Mesenchymal stem cell (in vitro differentiated cells and primary cell): ENCODE measurements at regions not wholly inside any gene's neighbourhood (a gene's known extent, or its start where the extent isn't known, plus 50 kb on each side); places are given as distances from the start of the nearest gene placed in this dataset.
"Not testable (repeated sequence)": the region's sequence is repeated elsewhere in the genome, so short reads cannot be mapped to it uniquely, and the experiment has no call there.

Source experiments
- DNase-seq: peaks from one replicate; pipeline ENCODE4 v3.0.0-alpha.2; 2013
- H2AFZ ChIP-seq: one replicate; pipeline ENCODE4 v1.6.1; 2013; ENCODE audit warnings: low read depth, mild to moderate bottlenecking, control low read depth, inconsistent platforms, low read length, moderate library complexity
- H2AK5ac ChIP-seq: 2 replicates; pipeline ENCODE4 v1.6.1; 2013; ENCODE audit warnings: low read length, moderate library complexity, mild to moderate bottlenecking, inconsistent platforms; ENCODE audit not compliant: severe bottlenecking
- H2BK120ac ChIP-seq: one replicate; pipeline ENCODE4 v1.6.1; 2013; ENCODE audit warnings: low read depth, mild to moderate bottlenecking, inconsistent platforms, low read length, moderate library complexity
- H2BK12ac ChIP-seq, 2 experiments: one replicate each; pipeline ENCODE4 v1.6.1; 2013; ENCODE audit warnings: inconsistent platforms in 2 of 2, low read length in 2 of 2, mild to moderate bottlenecking in 2 of 2, moderate library complexity in 2 of 2, control low read depth in 1 of 2
- H2BK15ac ChIP-seq: one replicate; pipeline ENCODE4 v1.6.1; 2013; ENCODE audit warnings: mild to moderate bottlenecking, low read depth, inconsistent platforms; ENCODE audit not compliant: poor library complexity, severe bottlenecking
- H2BK5ac ChIP-seq: 2 replicates; pipeline ENCODE4 v1.6.1; 2013; ENCODE audit warnings: low read depth, mild to moderate bottlenecking, low read length, control low read depth, inconsistent platforms; ENCODE audit not compliant: poor library complexity, severe bottlenecking
- H3K14ac ChIP-seq, 2 experiments: one replicate each; pipeline ENCODE4 v1.6.1; 2013; ENCODE audit warnings: inconsistent platforms in 2 of 2, low read length in 2 of 2, control low read depth in 1 of 2, mild to moderate bottlenecking in 1 of 2, moderate library complexity in 1 of 2
- H3K18ac ChIP-seq, 2 experiments: one replicate each; pipeline ENCODE4 v1.6.1; 2013; ENCODE audit warnings: inconsistent platforms in 2 of 2, low read length in 2 of 2, control low read depth in 1 of 2, low read depth in 1 of 2, mild to moderate bottlenecking in 1 of 2
- H3K23ac ChIP-seq, 2 experiments: one replicate each; pipeline ENCODE4 v1.6.1; 2013; ENCODE audit warnings: inconsistent platforms in 2 of 2, low read length in 2 of 2, mild to moderate bottlenecking in 2 of 2, moderate library complexity in 2 of 2, control low read depth in 1 of 2
- H3K27ac ChIP-seq: 2 replicates; pipeline ENCODE4 v1.5.1; 2013; ENCODE audit warnings: mild to moderate bottlenecking, moderate library complexity, low read length, control low read depth, inconsistent platforms; ENCODE audit not compliant: poor library complexity, severe bottlenecking
- H3K27me3 ChIP-seq, 2 experiments: 2 replicates each; pipeline versions ENCODE4 v1.6.1 to v1.7.0; 2013; ENCODE audit warnings: low read length in 2 of 2, mild to moderate bottlenecking in 2 of 2, moderate library complexity in 2 of 2, control low read depth in 1 of 2, inconsistent platforms in 1 of 2; ENCODE audit not compliant: control insufficient read depth in 1 of 2, insufficient read depth in 1 of 2
- H3K36me3 ChIP-seq, 2 experiments: 2 replicates each; pipeline versions ENCODE4 v1.6.1 to v1.7.0; 2013; ENCODE audit warnings: low read length in 2 of 2, control low read depth in 1 of 2, inconsistent platforms in 1 of 2, low read depth in 1 of 2, mild to moderate bottlenecking in 1 of 2; ENCODE audit not compliant: insufficient read depth in 2 of 2, control insufficient read depth in 1 of 2
- H3K4ac ChIP-seq, 2 experiments: one replicate each; pipeline ENCODE4 v1.6.1; 2013; ENCODE audit warnings: inconsistent platforms in 2 of 2, low read length in 2 of 2, mild to moderate bottlenecking in 2 of 2, moderate library complexity in 2 of 2, control low read depth in 1 of 2, low read depth in 1 of 2
- H3K4me1 ChIP-seq: 2 replicates; pipeline ENCODE4 v1.6.1; 2013; ENCODE audit warnings: low read depth, low read length, control low read depth; ENCODE audit not compliant: control insufficient read depth, insufficient read depth
- H3K4me2 ChIP-seq: 2 replicates; pipeline ENCODE4 v1.6.1; 2013; ENCODE audit warnings: low read length, mild to moderate bottlenecking, inconsistent platforms; ENCODE audit not compliant: poor library complexity, severe bottlenecking
- H3K4me3 ChIP-seq, 2 experiments: 2 replicates each; pipeline versions ENCODE4 v1.5.1 to v1.7.0; 2013; ENCODE audit warnings: low read length in 2 of 2, mild to moderate bottlenecking in 2 of 2, control low read depth in 1 of 2, low read depth in 1 of 2; ENCODE audit not compliant: insufficient read depth in 1 of 2
- H3K79me1 ChIP-seq: replicated peaks from 2 replicates; pipeline ENCODE4 v1.6.1; 2013; ENCODE audit warnings: mild to moderate bottlenecking, control low read depth, low read length, inconsistent platforms; ENCODE audit not compliant: poor library complexity, severe bottlenecking
- H3K9ac ChIP-seq: 2 replicates; pipeline ENCODE4 v1.7.0; 2013; ENCODE audit warnings: mild to moderate bottlenecking, low read length, moderate library complexity
- H3K9me3 ChIP-seq: 2 replicates; pipeline ENCODE4 v1.7.0; 2013; ENCODE audit warnings: mild to moderate bottlenecking, low read length; ENCODE audit not compliant: control insufficient read depth
- H4K8ac ChIP-seq: one replicate; pipeline ENCODE4 v1.6.1; 2013; ENCODE audit warnings: inconsistent platforms, mild to moderate bottlenecking, low read length, moderate library complexity
- H4K91ac ChIP-seq: one replicate; pipeline ENCODE4 v1.6.1; 2013; ENCODE audit warnings: mild to moderate bottlenecking, low read length, inconsistent platforms
- WGBS: methylation state at CpG from one replicate; pipeline ENCODE4 v1.1.7; 2013; ENCODE audit warnings: mixed read lengths; 5-methylcytosine and 5-hydroxymethylcytosine counted together

- Histone ChIP-seq H3K4ac (no peak overlapping the region), H2BK15ac (no peak overlapping the region), H4K8ac (no peak overlapping the region), H3K14ac (no peak overlapping the region), H3K36me3 (no peaks in the 10 kb centered on the region), H3K18ac (no peak overlapping the region), H2AFZ (no peak overlapping the region), H2AK5ac (no peak overlapping the region), H3K4me3 (no peak overlapping the region), H4K91ac (no peak overlapping the region), H3K27ac (no peak overlapping the region), H2BK5ac (no peak overlapping the region), H3K27me3 (no peaks in the 10 kb centered on the region), H3K4me1 (no peaks in the 10 kb centered on the region), H3K23ac (no peak overlapping the region), H3K4me2 (no peak overlapping the region), H3K9ac (no peak overlapping the region), H3K9me3 (peaks cover 36% of the 10 kb centered on the region), H3K79me1 (no peaks in the 10 kb centered on the region), H2BK120ac (no peak overlapping the region), H2BK12ac (no peak overlapping the region)
- WGBS = 82% methylated on average over 2 of the region's 2 CpGs
- DNase-seq = no peak
These were observed 254.2 kb upstream of the CRBN start for GRCh38 chr3:3433711-3434110.

GRCh38 chr3:3429841-3430240 is 250.3 kb upstream of the CRBN start:
- Histone ChIP-seq H3K4me2 (no peak overlapping the region), H3K27me3 (no peaks in the 10 kb centered on the region), H2BK5ac (no peak overlapping the region), H3K9ac (no peak overlapping the region), H4K91ac (no peak overlapping the region), H2AFZ (no peak overlapping the region), H3K36me3 (no peaks in the 10 kb centered on the region), H2BK12ac (no peak overlapping the region), H3K27ac (no peak overlapping the region), H3K4me3 (no peak overlapping the region), H3K4me1 (no peaks in the 10 kb centered on the region), H3K4ac (no peak overlapping the region), H3K79me1 (no peaks in the 10 kb centered on the region), H2BK120ac (no peak overlapping the region), H2BK15ac (no peak overlapping the region), H3K14ac (no peak overlapping the region), H3K9me3 (peaks cover 33% of the 10 kb centered on the region), H2AK5ac (no peak overlapping the region), H3K23ac (no peak overlapping the region), H3K18ac (no peak overlapping the region), H4K8ac (no peak overlapping the region)
- no peak for DNase-seq
- WGBS = 55% methylated on average over 5 of the region's 5 CpGs

- not testable (repeated sequence) for H4K91ac ChIP-seq, H2BK5ac ChIP-seq, H3K36me3 ChIP-seq, H3K14ac ChIP-seq, H2BK12ac ChIP-seq, H3K4me1 ChIP-seq, H3K79me1 ChIP-seq, H3K4ac ChIP-seq, H3K9ac ChIP-seq, H3K27me3 ChIP-seq, H2BK15ac ChIP-seq, H3K27ac ChIP-seq, H3K23ac ChIP-seq, H2BK120ac ChIP-seq, H2AFZ ChIP-seq, H2AK5ac ChIP-seq, H4K8ac ChIP-seq, H3K18ac ChIP-seq, H3K4me2 ChIP-seq, DNase-seq, H3K4me3 ChIP-seq
- peaks cover 22% of the 10 kb centered on the region for H3K9me3 ChIP-seq
- WGBS = 43% methylated on average over 4 of the region's 4 CpGs
These were observed 228.2 kb upstream of the CRBN start for GRCh38 chr3:3407707-3408106.

- H2BK120ac ChIP-seq = no peak overlapping the region
- H3K27ac ChIP-seq = no peak overlapping the region
- no peaks in the 10 kb centered on the region for H3K4me1 ChIP-seq
- no peak overlapping the region for H2BK5ac ChIP-seq
- no peak overlapping the region for H3K9ac ChIP-seq
- DNase-seq = no peak
- peaks cover 44% of the 10 kb centered on the region for H3K9me3 ChIP-seq
- no peak overlapping the region for H2BK12ac ChIP-seq
- no peak overlapping the region for H2AK5ac ChIP-seq
- H4K91ac ChIP-seq = no peak overlapping the region
- H3K18ac ChIP-seq = no peak overlapping the region
- no peak overlapping the region for H3K4me2 ChIP-seq
- H3K79me1 ChIP-seq = no peaks in the 10 kb centered on the region
- H3K27me3 ChIP-seq = no peaks in the 10 kb centered on the region
- H3K36me3 ChIP-seq = no peaks in the 10 kb centered on the region
- no peak overlapping the region for H4K8ac ChIP-seq
- 68% methylated on average over 6 of the region's 6 CpGs for WGBS
- H2AFZ ChIP-seq = no peak overlapping the region
- H3K4ac ChIP-seq = no peak overlapping the region
- no peak overlapping the region for H3K14ac ChIP-seq
- no peak overlapping the region for H2BK15ac ChIP-seq
- H3K23ac ChIP-seq = no peak overlapping the region
- no peak overlapping the region for H3K4me3 ChIP-seq
These were observed 225.6 kb upstream of the CRBN start for GRCh38 chr3:3405131-3405530.
